ENCODE measurements at regions not wholly inside any gene's neighbourhood (a gene's known extent, or its start where the extent isn't known, plus 50 kb on each side); places are given as distances from the start of the nearest gene placed in this dataset.

DNA sequence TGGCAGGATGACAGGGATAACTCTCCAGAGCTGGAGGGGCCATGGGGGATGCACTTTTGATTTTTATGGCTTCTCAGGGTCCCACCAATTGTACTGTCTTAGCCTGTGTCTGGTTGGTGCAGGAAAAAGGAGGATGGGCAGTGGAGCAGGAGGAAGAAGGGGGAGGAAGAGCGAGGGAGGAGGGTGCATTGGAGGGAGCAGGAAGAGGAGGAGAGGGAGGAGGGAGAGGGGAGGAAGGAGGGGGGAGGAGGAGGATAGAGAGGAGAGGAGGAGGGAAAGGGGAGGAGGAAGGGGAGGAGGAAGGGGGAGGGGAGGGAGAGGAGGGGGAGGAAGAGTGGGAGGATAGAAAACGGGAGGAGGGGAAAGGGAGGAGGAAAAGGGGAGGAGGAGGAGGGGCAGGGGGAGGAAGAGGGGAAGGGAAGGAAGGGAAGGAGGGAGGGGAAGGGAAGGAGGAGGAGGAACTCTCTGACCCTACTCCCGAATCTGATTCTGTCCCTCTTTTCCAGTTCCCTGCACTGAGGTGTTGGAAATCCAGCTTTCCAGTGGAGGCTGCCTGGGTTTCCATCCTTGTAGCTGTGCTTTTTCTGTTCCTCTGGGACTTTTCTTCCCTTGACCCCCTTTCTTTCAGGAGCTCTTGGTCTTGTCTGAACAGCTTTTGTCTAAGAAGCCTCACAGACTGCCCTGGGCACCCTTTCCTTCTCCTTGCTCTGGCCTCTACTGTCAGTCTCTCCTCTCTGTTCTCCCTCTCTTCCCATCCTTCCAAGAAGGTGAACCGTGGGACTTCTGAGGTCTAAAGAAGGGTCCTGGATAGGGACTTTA is 149.4 kb downstream of the DHX35 start:
- H3K4me3 Mint-ChIP-seq = no peak overlapping the region
- no peak overlapping the region for H3K27ac Mint-ChIP-seq
- TF ChIP-seq, protein P1, sequence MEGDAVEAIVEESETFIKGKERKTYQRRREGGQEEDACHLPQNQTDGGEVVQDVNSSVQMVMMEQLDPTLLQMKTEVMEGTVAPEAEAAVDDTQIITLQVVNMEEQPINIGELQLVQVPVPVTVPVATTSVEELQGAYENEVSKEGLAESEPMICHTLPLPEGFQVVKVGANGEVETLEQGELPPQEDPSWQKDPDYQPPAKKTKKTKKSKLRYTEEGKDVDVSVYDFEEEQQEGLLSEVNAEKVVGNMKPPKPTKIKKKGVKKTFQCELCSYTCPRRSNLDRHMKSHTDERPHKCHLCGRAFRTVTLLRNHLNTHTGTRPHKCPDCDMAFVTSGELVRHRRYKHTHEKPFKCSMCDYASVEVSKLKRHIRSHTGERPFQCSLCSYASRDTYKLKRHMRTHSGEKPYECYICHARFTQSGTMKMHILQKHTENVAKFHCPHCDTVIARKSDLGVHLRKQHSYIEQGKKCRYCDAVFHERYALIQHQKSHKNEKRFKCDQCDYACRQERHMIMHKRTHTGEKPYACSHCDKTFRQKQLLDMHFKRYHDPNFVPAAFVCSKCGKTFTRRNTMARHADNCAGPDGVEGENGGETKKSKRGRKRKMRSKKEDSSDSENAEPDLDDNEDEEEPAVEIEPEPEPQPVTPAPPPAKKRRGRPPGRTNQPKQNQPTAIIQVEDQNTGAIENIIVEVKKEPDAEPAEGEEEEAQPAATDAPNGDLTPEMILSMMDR (IDR thresholded peaks at IDR 0.05) = no peak
- H3K27me3 Mint-ChIP-seq = peaks cover 30% of the 10 kb centered on the region
- intact Hi-C loops (cut with micrococcal nuclease) = no loop called here
- no peak for DNase-seq
- ChIA-PET POLR2A (no interaction called here), CTCF (interaction anchor here (0.7 to 1.3 kb wide), 3 partner anchors 29 to 33 kb away, joined by 3 to 4 read pairs (median 4); no protein-coding TSS in a partner anchor)
- no peaks in the 10 kb centered on the region for H3K4me1 Mint-ChIP-seq (ENCODE audit: low read depth)
- H3K9me3 Mint-ChIP-seq = no peaks in the 10 kb centered on the region
- ATAC-seq = no peak
- H3K36me3 Mint-ChIP-seq (ENCODE audit: low read depth) = no peaks in the 10 kb centered on the region

DNA sequence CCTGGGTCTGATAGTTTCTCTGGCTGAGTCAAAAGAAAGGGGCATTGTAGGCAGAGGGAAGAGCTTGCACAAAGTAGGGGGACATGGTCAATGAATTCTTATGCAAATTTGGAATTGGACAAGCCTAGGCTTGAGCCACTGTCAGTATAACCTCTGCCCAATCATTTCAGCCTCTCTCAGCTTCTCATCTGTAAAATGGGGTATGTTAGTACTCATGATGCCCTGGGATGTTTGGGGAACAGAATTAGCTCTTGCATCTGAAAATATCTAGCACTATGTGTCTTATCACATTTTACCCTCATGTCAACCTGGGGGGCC is 148.6 kb downstream of the DHX35 start:
- DNase-seq (no peak), ATAC-seq (no peak)
- Mint-ChIP-seq H3K27ac (no peak overlapping the region), H3K27me3 (peaks cover 30% of the 10 kb centered on the region), H3K9me3 (no peaks in the 10 kb centered on the region), H3K4me3 (no peak overlapping the region), H3K36me3 (ENCODE audit: low read depth) (no peaks in the 10 kb centered on the region), H3K4me1 (ENCODE audit: low read depth) (no peaks in the 10 kb centered on the region)
- TF ChIP-seq, protein P1 (IDR thresholded peaks at IDR 0.05) = no peak
- POLR2A ChIA-PET = no interaction called here
- intact Hi-C loops (cut with micrococcal nuclease) = no loop called here
- CTCF ChIA-PET = no interaction called here

DNA sequence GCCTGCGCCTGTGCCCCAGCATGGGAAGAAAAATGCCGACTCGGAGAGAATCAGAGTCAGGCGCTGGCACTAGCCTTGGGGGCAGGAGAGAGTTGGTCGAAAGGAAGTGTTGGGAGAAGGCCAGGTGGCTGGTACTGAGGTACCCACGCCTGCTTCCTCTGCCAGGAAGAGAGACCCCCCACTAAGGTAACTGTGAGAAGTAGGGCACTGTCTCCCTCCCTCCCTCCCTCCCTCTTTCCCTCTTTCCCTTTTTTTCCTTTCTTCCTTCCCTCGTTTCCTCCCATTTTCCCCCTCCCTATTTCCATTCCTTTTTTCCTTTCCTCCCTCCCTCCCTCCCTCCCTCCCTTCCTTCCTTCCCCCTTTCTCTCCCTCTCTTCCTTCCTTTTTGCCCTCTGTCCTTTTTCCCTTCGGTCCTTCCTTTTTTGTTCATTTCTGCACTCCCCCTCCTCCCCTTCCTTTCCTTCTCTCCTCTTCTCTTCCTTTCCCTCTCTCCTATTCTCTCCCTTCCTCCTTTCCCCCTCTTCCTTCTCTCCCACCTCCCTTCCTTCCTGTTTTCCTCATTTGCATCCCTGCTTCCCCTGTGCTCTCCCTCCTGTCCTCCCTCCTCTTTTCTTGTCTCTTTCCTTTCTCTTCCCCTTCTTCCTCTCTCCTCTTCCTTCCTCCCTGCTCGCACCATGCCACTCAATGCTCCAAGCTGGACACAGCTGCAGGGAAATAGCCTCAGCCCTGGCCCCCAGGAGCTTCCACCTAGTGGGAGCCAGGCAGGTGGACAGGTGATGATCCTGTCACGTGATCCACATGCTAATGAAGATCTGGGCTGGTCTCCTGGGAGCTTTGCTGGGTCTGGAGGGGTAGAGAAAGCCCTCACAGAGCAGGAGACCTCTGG is 148.0 kb downstream of the DHX35 start:
- ATAC-seq = no peak
- intact Hi-C loops (cut with micrococcal nuclease) = no loop called here
- Mint-ChIP-seq H3K36me3 (ENCODE audit: low read depth) (no peaks in the 10 kb centered on the region), H3K9me3 (no peaks in the 10 kb centered on the region), H3K27me3 (peaks cover 30% of the 10 kb centered on the region), H3K4me1 (ENCODE audit: low read depth) (no peaks in the 10 kb centered on the region), H3K4me3 (no peak overlapping the region), H3K27ac (no peak overlapping the region)
- TF ChIP-seq, protein P1 (IDR thresholded peaks at IDR 0.05) = no peak
- ChIA-PET CTCF (no interaction called here), POLR2A (no interaction called here)
- DNase-seq = no peak

DNA sequence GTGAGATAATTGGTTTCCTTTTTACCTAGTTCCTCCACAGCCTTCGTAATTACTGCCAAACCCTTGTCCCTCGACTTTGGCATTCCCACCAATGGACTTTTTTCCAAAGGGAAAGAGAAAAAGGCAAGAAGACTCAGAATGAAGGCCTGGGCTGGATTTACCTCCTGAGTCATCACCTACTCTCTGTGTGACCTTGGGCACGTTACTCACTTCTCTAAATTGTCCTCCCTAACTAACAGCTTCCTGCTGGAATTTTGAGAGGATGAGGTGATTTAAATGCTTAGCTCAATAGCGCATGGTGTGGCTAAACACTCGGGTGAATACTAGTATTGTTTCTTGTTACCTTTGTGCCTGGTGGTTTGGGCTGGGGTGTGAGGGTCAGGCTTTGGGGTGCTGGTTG is 146.6 kb downstream of the DHX35 start:
- TF ChIP-seq, protein P1 (IDR thresholded peaks at IDR 0.05) = no peak
- ChIA-PET CTCF (interaction anchor here (1.9 kb wide), 1 partner anchor 27 kb away, joined by 4 read pairs; no protein-coding TSS in a partner anchor), POLR2A (no interaction called here)
- DNase-seq (no peak), ATAC-seq (no peak)
- Mint-ChIP-seq H3K27ac (no peak overlapping the region), H3K27me3 (peaks cover 32% of the 10 kb centered on the region), H3K4me3 (no peak overlapping the region), H3K36me3 (ENCODE audit: low read depth) (no peaks in the 10 kb centered on the region), H3K9me3 (no peaks in the 10 kb centered on the region), H3K4me1 (ENCODE audit: low read depth) (no peaks in the 10 kb centered on the region)
- intact Hi-C loops (cut with micrococcal nuclease) = no loop called here

DNA sequence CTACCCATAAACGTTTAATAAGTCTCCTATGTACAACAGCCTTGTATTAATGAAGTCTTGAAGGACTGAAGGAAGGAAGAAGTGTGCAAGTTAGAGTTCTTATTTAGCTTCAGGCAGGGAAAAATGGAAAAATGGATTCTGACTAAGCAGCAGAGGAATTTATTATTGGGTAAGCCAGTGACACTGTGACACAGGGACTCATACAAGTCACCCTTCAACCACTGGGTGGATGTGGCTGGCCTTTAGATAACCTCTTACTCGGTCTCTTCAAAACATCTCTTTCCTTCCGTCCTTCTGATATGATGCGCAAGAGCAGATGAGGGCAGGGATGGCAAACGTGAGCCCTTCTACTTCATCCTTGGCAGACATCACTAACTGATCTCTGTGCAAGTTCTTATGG is 145.6 kb downstream of the DHX35 start:
- TF ChIP-seq, protein P1 (IDR thresholded peaks at IDR 0.05) = no peak
- Mint-ChIP-seq H3K4me3 (no peak overlapping the region), H3K9me3 (peaks cover 4% of the 10 kb centered on the region), H3K27me3 (peaks cover 30% of the 10 kb centered on the region), H3K4me1 (ENCODE audit: low read depth) (no peaks in the 10 kb centered on the region), H3K27ac (no peak overlapping the region), H3K36me3 (ENCODE audit: low read depth) (no peaks in the 10 kb centered on the region)
- CTCF ChIA-PET = interaction anchor here (1.9 kb wide), 1 partner anchor 26 kb away, joined by 4 read pairs; no protein-coding TSS in a partner anchor
- intact Hi-C loops (cut with micrococcal nuclease) = no loop called here
- DNase-seq (no peak), ATAC-seq (no peak)
- POLR2A ChIA-PET = no interaction called here

All from activated CD8-positive, alpha-beta T cell treated with anti-CD3 and anti-CD28 coated beads for 36 hours (primary cell).